DOHH2 (cell line): ENCODE measurements at regions not wholly inside any gene's neighbourhood (a gene's known extent, or its start where the extent isn't known, plus 50 kb on each side); places are given as distances from the start of the nearest gene placed in this dataset.

Source experiments
- H3F3A ChIP-seq: fragments of 200-600 bp; sonication (generic), shearing (Covaris generic); 2 replicates; pipeline ENCODE4 v1.6.0; 2016; ENCODE audit warnings: antibody characterized with exemption, mild to moderate bottlenecking; ENCODE audit not compliant: control insufficient read depth, insufficient read depth
- H3K27ac ChIP-seq: fragments of 200-600 bp; sonication (generic); 2 replicates; pipeline ENCODE4 v1.5.1; 2014; ENCODE audit warnings: low read depth, mild to moderate bottlenecking, low read length, moderate library complexity
- H3K27me3 ChIP-seq: fragments of 200-600 bp; sonication (generic); 2 replicates; pipeline ENCODE4 v1.6.1; 2014; ENCODE audit warnings: mild to moderate bottlenecking, low read length, mixed read lengths; ENCODE audit not compliant: control insufficient read depth
- H3K36me3 ChIP-seq: fragments of 200-600 bp; sonication (generic); 2 replicates; pipeline ENCODE4 v1.6.1; 2014; ENCODE audit warnings: mild to moderate bottlenecking, low read length, moderate library complexity, mixed read lengths; ENCODE audit not compliant: control insufficient read depth
- H3K4me1 ChIP-seq: fragments of 200-600 bp; sonication (generic); 2 replicates; pipeline ENCODE4 v1.6.1; 2014; ENCODE audit warnings: mild to moderate bottlenecking, low read length, mixed read lengths; ENCODE audit not compliant: control insufficient read depth
- H3K4me2 ChIP-seq: fragments of 200-600 bp; sonication (generic); 2 replicates; pipeline ENCODE4 v1.6.0; 2014; ENCODE audit warnings: mild to moderate bottlenecking, low read length, moderate library complexity
- H3K4me3 ChIP-seq: fragments of 200-600 bp; sonication (generic); 2 replicates; pipeline ENCODE4 v1.5.1; 2014; ENCODE audit warnings: mild to moderate bottlenecking, low read length, mixed read lengths
- H3K79me2 ChIP-seq: fragments of 200-600 bp; sonication (generic); 2 replicates; pipeline ENCODE4 v1.6.1; 2014; ENCODE audit warnings: mild to moderate bottlenecking, low read length, mixed read lengths; ENCODE audit not compliant: control insufficient read depth
- H3K9me2 ChIP-seq: fragments of 200-600 bp; sonication (generic); replicated peaks from 2 replicates; pipeline ENCODE4 v1.6.1; 2014; ENCODE audit warnings: mild to moderate bottlenecking, low read length, mixed read lengths; ENCODE audit not compliant: control insufficient read depth
- H3K9me3 ChIP-seq: fragments of 200-600 bp; sonication (generic); 2 replicates; pipeline ENCODE4 v1.6.1; 2014; ENCODE audit warnings: antibody characterized with exemption, low read length, mixed read lengths; ENCODE audit not compliant: control insufficient read depth, insufficient read depth
- H4K20me1 ChIP-seq: fragments of 200-600 bp; sonication (generic); 2 replicates; pipeline ENCODE4 v1.6.0; 2014; ENCODE audit warnings: low read depth, mild to moderate bottlenecking, antibody characterized with exemption, low read length, moderate library complexity; ENCODE audit not compliant: control insufficient read depth, insufficient read depth
- EZH2phosphoT487 ChIP-seq: fragments of 200-600 bp; sonication (generic); IDR thresholded peaks from 2 replicates; pipeline ENCODE4 v1.6.1; 2017; ENCODE audit warnings: borderline replicate concordance, mild to moderate bottlenecking, antibody characterized with exemption, low read length, moderate library complexity, mixed read lengths
- TF ChIP-seq, protein P1 (sequence below): fragments of 200-600 bp; sonication (generic); IDR thresholded peaks from one replicate; pipeline ENCODE4 v1.5.1; 2014; ENCODE audit warnings: antibody characterized with exemption, mild to moderate bottlenecking, low read depth, low read length; ENCODE audit not compliant: poor library complexity, severe bottlenecking

DNA sequence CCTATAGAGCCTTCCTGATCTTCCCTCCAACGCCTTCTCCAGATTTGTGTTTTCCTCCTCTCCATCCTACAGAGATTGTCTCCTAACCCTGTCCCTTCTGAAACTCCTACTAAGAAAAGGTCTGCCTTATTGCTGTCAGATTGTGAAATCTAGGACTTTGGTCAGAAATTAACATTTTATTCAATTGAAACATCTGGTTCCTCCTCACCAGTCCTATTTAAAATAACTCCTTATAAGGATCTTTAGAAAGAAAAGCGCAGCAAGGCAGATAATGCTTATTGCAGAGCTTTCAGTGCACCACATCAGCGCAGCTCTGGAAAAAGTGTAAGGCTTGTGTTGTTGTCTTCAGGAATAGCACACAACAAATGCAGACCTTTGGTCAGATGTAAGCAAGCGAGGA lies 477.8 kb upstream of the CHST9 start:
- Histone ChIP-seq H3K27ac (no peak overlapping the region), H3K27me3 (no peaks in the 10 kb centered on the region), H3K9me3 (no peaks in the 10 kb centered on the region), H4K20me1 (no peaks in the 10 kb centered on the region), H3K4me1 (no peaks in the 10 kb centered on the region), H3K36me3 (no peaks in the 10 kb centered on the region), H3F3A (no peaks in the 10 kb centered on the region), H3K4me3 (no peak overlapping the region), H3K4me2 (no peak overlapping the region), H3K79me2 (no peaks in the 10 kb centered on the region), H3K9me2 (no peaks in the 10 kb centered on the region)
- TF ChIP-seq, protein P1, sequence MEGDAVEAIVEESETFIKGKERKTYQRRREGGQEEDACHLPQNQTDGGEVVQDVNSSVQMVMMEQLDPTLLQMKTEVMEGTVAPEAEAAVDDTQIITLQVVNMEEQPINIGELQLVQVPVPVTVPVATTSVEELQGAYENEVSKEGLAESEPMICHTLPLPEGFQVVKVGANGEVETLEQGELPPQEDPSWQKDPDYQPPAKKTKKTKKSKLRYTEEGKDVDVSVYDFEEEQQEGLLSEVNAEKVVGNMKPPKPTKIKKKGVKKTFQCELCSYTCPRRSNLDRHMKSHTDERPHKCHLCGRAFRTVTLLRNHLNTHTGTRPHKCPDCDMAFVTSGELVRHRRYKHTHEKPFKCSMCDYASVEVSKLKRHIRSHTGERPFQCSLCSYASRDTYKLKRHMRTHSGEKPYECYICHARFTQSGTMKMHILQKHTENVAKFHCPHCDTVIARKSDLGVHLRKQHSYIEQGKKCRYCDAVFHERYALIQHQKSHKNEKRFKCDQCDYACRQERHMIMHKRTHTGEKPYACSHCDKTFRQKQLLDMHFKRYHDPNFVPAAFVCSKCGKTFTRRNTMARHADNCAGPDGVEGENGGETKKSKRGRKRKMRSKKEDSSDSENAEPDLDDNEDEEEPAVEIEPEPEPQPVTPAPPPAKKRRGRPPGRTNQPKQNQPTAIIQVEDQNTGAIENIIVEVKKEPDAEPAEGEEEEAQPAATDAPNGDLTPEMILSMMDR: no peak
- no peak for TF ChIP-seq EZH2phosphoT487

DNA sequence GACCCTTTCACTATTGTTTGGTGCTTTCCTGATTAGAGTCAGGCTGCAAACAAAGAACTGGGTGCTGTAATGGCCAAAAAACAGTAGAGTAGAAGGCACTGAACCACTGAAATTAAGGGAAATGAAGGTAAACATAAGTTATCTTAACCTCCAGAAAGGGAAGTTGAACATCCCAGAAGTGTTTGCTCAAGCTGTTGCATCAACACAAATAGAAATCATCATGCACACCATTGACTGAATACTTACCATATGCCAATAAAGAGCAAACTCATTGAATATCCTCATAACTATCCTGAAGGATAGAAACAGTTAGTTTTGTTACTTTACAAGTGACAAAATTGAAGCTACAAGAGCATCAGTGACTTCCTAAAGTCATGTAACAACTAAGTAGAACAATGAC lies 477.4 kb upstream of the CHST9 start:
- H3K4me1 ChIP-seq: no peaks in the 10 kb centered on the region
- no peak overlapping the region for H3K4me2 ChIP-seq
- no peaks in the 10 kb centered on the region for H4K20me1 ChIP-seq
- H3K4me3 ChIP-seq: no peak overlapping the region
- no peaks in the 10 kb centered on the region for H3K9me3 ChIP-seq
- H3K36me3 ChIP-seq: no peaks in the 10 kb centered on the region
- H3F3A ChIP-seq: no peaks in the 10 kb centered on the region
- no peaks in the 10 kb centered on the region for H3K9me2 ChIP-seq
- no peaks in the 10 kb centered on the region for H3K79me2 ChIP-seq
- H3K27me3 ChIP-seq: no peaks in the 10 kb centered on the region
- TF ChIP-seq, protein P1: no peak
- no peak for TF ChIP-seq EZH2phosphoT487
- no peak overlapping the region for H3K27ac ChIP-seq

DNA sequence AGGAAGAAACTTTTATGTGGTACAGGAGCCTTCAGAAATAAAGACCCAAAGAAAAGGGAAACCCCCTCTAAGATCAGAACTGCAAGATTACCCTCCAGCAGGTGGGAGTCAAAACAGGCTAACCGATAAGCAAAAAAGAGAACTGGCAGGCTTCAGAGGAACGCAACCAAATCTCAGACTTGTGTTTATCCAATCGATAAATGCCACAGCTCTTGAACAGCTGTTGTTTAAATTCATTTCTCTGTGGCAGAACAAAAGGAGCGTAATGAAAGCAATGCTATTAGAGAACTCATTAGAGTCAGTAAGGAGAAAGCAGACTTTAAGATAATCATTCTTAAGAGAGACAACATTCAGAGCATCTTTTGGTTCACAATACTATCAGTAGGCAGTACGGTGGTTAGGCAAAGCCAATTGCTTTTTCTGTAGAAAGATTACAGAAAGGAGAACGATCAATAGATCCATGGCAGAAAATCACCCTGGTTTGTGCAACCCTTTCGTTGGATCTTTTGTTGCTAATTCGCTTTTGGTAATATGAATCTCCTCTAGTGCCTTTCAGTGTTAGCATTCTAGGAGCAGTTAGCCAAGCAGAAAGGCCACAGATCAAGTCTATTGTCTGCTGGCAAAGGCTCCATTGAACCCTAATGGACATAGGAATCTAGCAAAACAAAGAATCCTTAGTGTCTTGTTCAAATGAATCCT lies 476.4 kb upstream of the CHST9 start:
- no peaks in the 10 kb centered on the region for H3K27me3 ChIP-seq
- H3K27ac ChIP-seq: no peak overlapping the region
- no peak overlapping the region for H3K4me2 ChIP-seq
- H4K20me1 ChIP-seq: no peaks in the 10 kb centered on the region
- no peaks in the 10 kb centered on the region for H3F3A ChIP-seq
- no peak overlapping the region for H3K4me3 ChIP-seq
- H3K9me3 ChIP-seq: no peaks in the 10 kb centered on the region
- no peaks in the 10 kb centered on the region for H3K79me2 ChIP-seq
- no peaks in the 10 kb centered on the region for H3K4me1 ChIP-seq
- TF ChIP-seq, protein P1: no peak
- no peaks in the 10 kb centered on the region for H3K36me3 ChIP-seq
- H3K9me2 ChIP-seq: no peaks in the 10 kb centered on the region

DNA sequence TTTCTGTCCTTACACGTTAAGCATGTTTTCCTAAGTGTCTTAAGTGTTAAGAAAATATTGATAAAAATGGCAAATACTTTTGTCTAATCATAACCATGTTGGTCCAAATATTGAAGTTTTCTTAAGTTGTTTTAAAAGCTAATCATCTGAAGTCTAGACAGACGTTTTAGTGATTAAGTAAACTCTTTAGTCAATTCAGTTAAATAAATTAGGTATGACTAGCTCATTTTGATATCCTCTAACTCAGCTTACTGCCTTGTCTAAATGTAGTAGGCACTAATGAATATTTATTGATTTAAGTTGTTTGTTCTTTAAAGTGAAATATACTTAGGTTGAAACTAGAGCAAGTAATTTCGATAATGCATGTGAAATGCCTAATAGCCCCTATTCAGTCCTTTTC lies 471.8 kb upstream of the CHST9 start:
- no peak overlapping the region for H3K4me2 ChIP-seq
- H3K9me2 ChIP-seq: no peaks in the 10 kb centered on the region
- H3K4me3 ChIP-seq: no peak overlapping the region
- no peaks in the 10 kb centered on the region for H3K9me3 ChIP-seq
- H3F3A ChIP-seq: no peaks in the 10 kb centered on the region
- no peaks in the 10 kb centered on the region for H4K20me1 ChIP-seq
- no peaks in the 10 kb centered on the region for H3K79me2 ChIP-seq
- TF ChIP-seq, protein P1: no peak
- no peak for TF ChIP-seq EZH2phosphoT487
- no peak overlapping the region for H3K27ac ChIP-seq
- no peaks in the 10 kb centered on the region for H3K27me3 ChIP-seq
- no peaks in the 10 kb centered on the region for H3K4me1 ChIP-seq
- no peaks in the 10 kb centered on the region for H3K36me3 ChIP-seq
